ENCODE measurements at regions not wholly inside any gene's neighbourhood (a gene's known extent, or its start where the extent isn't known, plus 50 kb on each side); places are given as distances from the start of the nearest gene placed in this dataset.

- DNase-seq: no peak
Observed at GRCh38 chr1:29655945-29656850, 419.9 kb downstream of the PTPRU start.

GRCh38 chr1:29655145-29655544, 418.8 kb downstream of the PTPRU start:
- no peak for DNase-seq

DNA sequence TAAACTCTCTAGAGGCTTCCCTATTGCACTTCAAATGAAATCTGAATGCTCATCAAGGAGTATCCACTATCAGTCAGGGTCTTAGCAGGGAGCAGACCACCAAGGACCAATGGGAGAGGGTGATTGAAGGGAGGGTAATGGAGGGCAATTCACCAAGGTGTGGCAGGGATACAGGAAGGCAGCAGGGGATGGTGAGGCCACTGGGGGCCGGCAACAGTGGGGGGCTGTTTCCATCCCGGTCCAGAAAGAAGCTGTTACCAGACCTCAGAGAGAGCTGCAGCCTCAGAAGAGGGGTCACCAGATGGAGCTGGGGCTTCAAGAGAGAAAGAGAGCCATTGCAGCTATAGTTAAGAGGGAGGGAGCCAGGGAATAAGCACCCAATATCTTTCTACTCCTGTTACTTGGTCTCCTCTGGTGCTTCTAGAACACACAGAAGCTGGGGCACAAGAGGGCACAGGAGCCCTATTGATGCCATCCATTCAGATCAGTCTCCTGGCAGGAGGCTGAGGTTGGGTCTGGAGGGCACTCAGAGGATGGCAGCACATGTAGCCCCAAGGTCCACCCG, 417.6 kb downstream of the PTPRU start:
- no peak for DNase-seq

DNA sequence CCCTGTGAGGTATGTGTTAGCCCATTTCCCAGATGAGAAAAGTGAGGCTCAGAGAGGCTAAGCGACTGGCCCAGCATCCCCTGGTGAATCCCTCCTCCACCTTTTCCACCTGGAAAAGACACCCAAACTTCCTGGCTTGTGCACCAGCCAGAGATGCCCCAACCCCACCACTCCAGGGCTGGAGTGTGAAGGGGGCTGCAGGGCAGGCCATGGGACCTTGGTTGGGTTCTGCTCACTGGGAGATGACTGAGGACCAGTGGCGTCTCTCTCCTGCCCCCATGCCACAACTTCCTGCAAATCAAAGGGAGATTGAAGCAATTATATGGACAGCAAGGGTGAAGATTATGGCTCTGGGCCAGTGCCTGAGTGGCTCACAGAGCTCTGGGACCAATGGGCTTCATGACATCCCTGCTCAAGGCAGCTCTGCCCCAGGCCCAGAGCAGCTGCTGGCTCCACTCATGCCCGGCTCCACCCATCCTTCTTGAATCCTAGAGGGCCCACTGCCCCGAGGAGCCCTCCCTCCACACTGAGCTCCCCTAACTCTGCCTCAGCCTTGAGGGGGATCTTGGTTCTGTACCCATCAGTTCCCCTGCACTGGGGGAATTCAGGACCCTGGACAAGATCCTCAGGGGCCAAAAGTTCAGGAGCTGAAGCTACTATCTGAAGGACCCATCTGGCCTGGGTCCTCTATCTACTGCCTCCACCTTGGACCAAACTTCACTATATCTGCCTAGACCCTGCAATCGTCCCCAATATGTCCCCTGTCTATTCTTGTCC, 416.9 kb downstream of the PTPRU start:
- DNase-seq: no peak

- DNase-seq: no peak
Observed at GRCh38 chr1:29651684-29652665, 415.7 kb downstream of the PTPRU start.

- no peak for DNase-seq
Observed at GRCh38 chr1:29651246-29651645, 414.9 kb downstream of the PTPRU start.

DNA sequence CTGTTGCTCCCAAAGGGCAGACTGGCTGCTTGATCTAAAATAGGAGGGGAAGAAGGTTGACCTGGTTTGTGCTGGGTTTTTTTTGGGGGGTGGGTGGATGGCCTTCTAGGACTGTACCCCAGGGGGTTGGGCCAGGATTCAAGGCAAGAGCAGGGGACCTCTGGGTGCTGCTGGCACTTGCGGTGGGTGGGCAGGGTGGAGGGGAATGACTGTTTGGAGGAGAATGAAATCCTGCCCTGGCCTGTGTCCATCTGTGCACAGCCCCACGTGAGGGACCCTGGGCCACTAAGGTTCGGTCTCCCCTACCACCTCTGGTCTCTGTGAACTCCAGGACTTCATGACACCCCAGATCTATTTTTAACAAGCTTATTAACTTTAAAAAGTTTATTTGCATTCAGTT, 414.2 kb downstream of the PTPRU start:
- DNase-seq: no peak

- DNase-seq: no peak
Observed at GRCh38 chr1:29650041-29650400, 413.7 kb downstream of the PTPRU start.

DNA sequence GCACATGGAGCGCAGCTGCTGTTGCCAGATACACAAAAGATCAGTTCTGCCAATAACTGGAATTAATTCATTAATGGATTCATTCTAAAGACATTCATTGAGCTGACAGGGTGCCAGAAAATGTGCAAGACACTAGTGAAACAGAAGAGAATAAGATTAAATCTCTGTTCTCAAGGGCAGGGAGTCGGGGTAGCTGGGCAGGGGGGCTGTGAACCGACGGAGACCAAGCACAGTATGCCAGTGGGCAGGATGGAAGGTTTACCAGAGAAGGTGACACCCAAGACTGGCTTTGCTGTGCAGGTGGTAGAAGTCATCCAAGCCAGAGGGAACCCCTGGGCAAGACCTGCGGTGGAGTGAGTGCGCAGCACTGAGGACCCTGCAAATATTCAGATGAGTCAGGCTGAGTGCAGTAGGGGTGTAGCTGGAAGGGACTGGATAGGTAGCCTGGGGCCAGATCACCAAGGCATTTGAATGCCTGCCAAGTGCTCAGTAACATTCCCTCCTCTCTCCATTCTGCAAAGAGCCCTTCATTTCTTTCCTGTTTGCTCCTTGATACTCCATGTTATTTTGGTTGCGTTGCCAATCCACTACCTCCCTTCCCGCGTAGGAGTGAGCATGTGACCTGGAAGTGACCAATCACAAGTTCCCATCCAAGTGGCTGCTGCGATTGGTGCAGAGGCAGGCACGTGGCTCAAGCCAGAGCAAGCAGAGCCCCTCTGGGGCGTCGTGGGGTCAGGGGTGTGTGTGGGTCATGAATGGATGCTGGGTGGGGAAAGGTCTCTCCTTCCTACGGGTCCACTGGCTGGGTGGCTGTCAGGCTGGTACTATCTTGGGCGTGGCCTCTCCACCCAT, 413.1 kb downstream of the PTPRU start:
- DNase-seq: no peak

GRCh38 chr1:29648798-29649188, 412.5 kb downstream of the PTPRU start:
- DNase-seq: no peak

DNA sequence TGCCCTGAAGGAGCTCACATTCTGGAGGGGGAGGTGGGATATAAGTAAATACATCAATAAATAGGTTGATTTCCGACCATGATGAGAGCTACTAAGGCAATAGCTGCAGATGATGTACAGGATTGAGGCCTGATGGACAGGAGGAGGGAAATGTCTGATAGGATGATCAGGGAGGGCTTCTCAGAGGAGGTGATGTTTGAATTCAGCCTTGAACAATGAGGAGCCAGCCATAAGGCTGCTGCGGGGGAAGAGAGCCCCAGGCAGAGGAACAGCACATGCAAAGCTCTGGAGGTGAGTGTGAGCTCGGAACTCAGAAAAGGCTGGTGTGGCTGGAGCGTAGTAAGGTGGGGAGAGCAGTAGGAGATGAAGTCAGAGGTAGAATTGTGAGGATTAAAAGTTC, 411.7 kb downstream of the PTPRU start:
- DNase-seq: no peak

- no peak for DNase-seq
Observed at GRCh38 chr1:29647581-29647980, 411.3 kb downstream of the PTPRU start.

DNA sequence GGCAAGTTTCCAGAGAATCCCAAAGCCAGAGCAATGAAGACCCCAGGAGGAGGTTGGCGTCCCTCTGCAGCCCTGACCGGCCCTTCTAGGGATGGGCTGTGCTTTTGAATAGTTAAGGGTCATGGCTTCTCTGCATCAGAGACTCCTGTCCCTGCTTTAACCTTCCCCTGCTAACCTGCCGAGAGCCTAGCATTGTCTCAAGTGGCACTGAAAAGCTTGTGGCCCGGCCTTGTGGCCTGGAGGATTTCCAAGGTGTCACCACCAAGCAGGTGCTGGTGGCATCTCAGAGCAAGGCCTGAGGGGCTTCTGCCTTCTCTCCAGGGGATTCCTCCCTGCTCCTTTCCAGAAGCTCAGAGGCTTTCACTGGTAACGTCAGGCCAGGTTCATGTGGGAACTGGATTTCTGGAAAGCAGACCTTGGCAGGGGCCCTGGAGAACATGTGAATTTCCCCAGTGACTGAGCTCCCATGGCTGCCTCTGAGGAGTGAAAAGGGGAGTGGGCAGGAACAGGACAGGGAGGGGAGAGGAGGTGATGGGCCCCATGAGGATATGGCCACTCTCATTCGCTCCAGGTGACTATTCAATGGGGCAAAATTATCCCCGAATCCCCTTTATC, 409.9 kb downstream of the PTPRU start:
- DNase-seq: no peak

DNA sequence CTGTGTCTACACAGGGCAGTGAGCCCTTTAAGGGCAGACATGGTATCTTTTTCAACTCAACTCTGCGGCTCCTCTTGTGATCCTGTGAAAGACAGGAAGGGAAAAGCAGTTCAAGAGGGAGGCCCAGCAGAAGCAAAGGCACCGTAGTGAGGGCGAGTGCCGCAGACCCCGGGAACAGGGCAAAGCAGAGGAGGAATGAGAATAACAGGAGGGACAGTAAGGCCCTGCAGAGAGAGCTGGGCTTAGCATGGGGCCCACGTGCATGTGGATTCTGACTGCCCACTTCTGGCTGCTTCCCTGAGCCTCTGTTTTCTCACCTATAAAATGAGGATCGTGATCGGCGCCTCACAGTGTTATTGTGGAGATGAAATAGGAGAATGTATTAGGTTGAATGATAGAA, 409.3 kb downstream of the PTPRU start:
- no peak for DNase-seq

DNA sequence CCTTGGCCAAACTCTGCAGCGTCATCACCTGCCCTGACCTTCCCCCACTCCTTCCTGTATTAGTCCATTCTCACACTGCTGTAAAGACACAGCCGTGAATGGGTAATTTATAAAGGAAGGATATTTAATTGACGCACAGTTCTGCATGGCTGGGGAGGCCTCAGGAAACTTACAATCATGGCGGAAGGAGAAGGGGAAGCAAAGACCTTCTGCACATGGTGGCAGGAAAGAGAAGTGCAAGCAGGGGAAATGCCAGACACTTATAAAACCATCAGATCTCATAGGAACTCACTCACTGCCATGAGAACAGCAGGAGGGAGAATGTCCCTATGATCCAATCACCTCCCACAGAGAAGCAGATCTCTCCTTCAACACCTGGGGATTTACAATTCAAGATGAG, 408.5 kb downstream of the PTPRU start:
- no peak for DNase-seq

DNA sequence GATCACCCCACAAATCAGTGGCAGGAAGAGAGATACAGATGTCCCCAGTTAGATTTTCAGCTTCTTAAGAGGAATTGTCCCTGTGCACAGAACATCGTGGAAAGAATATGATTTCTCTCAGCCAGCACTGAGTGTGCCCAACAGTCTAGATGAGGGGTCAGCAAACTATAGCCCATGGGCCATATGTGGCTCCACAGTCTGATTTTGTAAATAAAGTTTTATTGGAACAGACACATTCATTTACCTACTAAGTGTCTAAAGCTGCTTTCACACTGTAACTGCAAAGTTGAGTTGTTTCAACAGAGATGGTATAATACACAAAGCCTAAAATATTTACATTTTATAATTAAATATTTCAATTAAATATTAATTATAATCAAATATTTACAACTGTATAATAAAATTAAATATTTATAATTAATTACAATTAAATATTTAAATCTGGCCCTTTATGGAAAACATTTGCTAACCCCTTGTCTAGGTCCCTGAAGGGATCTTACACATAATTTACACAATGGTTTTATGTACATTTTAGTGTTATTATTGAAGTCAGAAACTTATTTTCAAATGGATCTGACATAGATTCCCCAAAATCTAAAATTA, 407.6 kb downstream of the PTPRU start:
- no peak for DNase-seq

DNA sequence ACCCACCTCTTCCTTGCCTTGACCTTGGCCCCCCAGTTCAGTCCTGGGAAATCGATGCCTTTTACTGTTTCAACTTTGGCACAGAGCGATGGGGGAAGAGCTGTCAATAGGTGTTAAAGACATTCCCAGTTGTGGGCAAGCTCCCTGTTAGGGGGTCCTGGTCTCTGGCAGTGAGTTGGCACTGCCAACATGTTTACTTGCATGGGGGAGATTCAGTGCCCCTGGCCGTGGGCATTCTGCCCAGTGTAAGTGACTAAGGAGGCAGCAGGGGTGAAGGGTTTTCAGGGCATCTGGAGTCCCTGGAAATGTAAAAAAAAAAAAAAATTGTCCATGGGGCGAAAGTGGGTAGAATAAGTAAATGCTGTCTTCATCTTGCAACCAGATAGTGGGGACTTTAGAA, 407.0 kb downstream of the PTPRU start:
- DNase-seq: no peak

DNA sequence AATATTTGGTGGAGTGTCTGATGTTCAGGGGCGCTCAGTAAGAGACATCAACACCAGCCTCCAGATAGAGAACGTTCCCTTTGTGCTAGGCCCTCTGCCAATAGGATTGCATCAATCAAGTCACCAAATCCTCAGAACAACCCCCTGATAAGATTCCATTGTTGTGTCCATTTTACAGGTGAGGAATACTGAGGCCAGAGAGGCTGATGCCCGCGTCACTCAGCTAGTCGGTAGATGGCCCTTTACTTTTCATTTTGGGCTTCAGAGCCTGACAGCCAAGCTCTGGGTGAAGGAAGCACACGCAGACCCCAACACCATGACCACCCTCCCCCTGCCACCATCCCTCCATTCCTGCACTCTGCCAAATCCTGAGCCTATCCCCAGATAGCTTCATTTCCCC, 406.2 kb downstream of the PTPRU start:
- DNase-seq: no peak

- no peak for DNase-seq
Observed at GRCh38 chr1:29641921-29642320, 405.6 kb downstream of the PTPRU start.

DNA sequence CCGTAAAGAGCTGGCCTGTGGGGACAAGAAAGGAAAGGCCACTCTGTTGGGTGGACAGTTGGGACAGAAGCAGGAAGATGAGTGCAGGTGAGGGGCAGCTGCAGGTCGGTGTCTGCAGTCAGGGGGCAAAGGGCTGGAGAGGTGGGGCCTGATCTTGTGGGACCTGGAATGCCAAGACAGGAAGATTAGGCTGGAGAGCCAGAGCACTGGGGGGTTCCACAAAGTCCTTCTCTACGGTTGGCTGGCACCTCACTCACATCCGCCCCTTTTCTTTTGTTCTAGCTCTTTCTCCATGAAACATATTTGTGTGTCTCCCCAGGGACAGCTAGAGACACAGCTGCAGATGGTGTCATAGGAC, 404.1 kb downstream of the PTPRU start:
- no peak for DNase-seq

Data from GDM1 (cell line).